HCT116 (cell line): ENCODE measurements at regions not wholly inside any gene's neighbourhood (a gene's known extent, or its start where the extent isn't known, plus 50 kb on each side); places are given as distances from the start of the nearest gene placed in this dataset.

Source experiments
- ATAC-seq: fragments of 200-7000 bp; cut with Tn5 transposase; 2 replicates; pipeline ENCODE4 v1.9.1; 2020; ENCODE audit warnings: mild to moderate bottlenecking, moderate library complexity
- BruUV-seq: library from RNA; stranded (reverse); fragments of 400-500 nt; replicated peaks from 2 replicates; lab custom pipeline; 2021; lab: Mats Ljungman, UMichigan
- CTCF ChIA-PET: fragments of 300-600 bp; sonication (Branson Sonifier 250); formaldehyde crosslinking; loops from one replicate; lab custom pipeline; 2021; ENCODE audit warnings: antibody characterized with exemption; lab: Charles Lee
- POLR2A ChIA-PET: fragments of 300-600, 350-600 bp; sonication (Branson Sonifier 250); formaldehyde crosslinking; loops from one replicate; lab custom pipeline; 2021; ENCODE audit warnings: antibody characterized with exemption; lab: Charles Lee
- RAD21 ChIA-PET, 2 experiments: fragments of 300-600 bp; sonication (Branson Sonifier 250); formaldehyde crosslinking; loops; one replicate each; lab custom pipeline; 2023; ENCODE audit warnings: low total read pairs in 2 of 2; ENCODE audit not compliant: uncharacterized antibody in 2 of 2, unreplicated experiment in 2 of 2, low non-redundant PET in 1 of 2; lab: Charles Lee
- DNase-seq: peaks from one replicate; pipeline ENCODE4 v3.0.0-alpha.2; 2010; ENCODE audit warnings: low read depth, low spot score
- H2AFZ ChIP-seq: fragments of 200-600 bp; shearing (Covaris generic), sonication (generic); 2 replicates; pipeline ENCODE4 v1.6.1; 2017; ENCODE audit warnings: low read depth, mixed run types, mixed read lengths, antibody characterized with exemption, low read length; ENCODE audit not compliant: poor library complexity, severe bottlenecking
- H3K27ac ChIP-seq: 2 replicates; pipeline ENCODE4 v1.5.1; 2012; ENCODE audit warnings: low read depth, low read length
- H3K27me3 ChIP-seq: fragments of 200-600 bp; sonication (generic); 2 replicates; pipeline ENCODE4 v1.6.1; 2016; ENCODE audit warnings: mixed run types, low read length, mixed read lengths; ENCODE audit not compliant: insufficient read depth
- H3K36me3 ChIP-seq, 2 experiments: fragments of 200-500 bp in 1 of 2; fragments of 200-600 bp in 1 of 2; sonication (Bioruptor generic) in 1 of 2; sonication (generic) in 1 of 2; 2 replicates each; pipeline versions ENCODE4 v1.5.1 to v1.6.1; 2014 to 2016; ENCODE audit warnings: low read length in 2 of 2, inconsistent platforms in 1 of 2, mixed read lengths in 1 of 2, mixed run types in 1 of 2; ENCODE audit not compliant: insufficient read depth in 2 of 2, control insufficient read depth in 1 of 2
- H3K4me1 ChIP-seq, 2 experiments: fragments of 200-600 bp in 1 of 2; sonication (generic) in 1 of 2; 2 replicates each; pipeline versions ENCODE4 v1.5.1 to v1.6.1; 2012 to 2017; ENCODE audit warnings: low read length in 2 of 2, inconsistent platforms in 1 of 2, mild to moderate bottlenecking in 1 of 2, mixed read lengths in 1 of 2, mixed run types in 1 of 2, moderate library complexity in 1 of 2; ENCODE audit not compliant: insufficient read depth in 2 of 2, control insufficient read depth in 1 of 2
- H3K4me2 ChIP-seq: fragments of 200-600 bp; sonication (generic); 2 replicates; pipeline ENCODE4 v1.6.1; 2017; ENCODE audit warnings: mixed run types, low read length, mixed read lengths
- H3K4me3 ChIP-seq, 2 experiments: fragments of 200-600 bp in 1 of 2; sonication (generic) in 1 of 2; replicated peaks in 1 of 2; 2 replicates each; pipeline ENCODE4 v1.5.1; 2011 to 2016; ENCODE audit warnings: low read length in 2 of 2, control low read depth in 1 of 2, low read depth in 1 of 2, mild to moderate bottlenecking in 1 of 2, mixed read lengths in 1 of 2, mixed run types in 1 of 2
- H3K79me2 ChIP-seq: fragments of 200-600 bp; sonication (generic); 2 replicates; pipeline ENCODE4 v1.6.1; 2017; ENCODE audit warnings: mild to moderate bottlenecking, mixed run types, low read length, moderate library complexity, mixed read lengths; ENCODE audit not compliant: insufficient read depth
- H3K9ac ChIP-seq: fragments of 200-600 bp; sonication (generic); 2 replicates; pipeline ENCODE4 v1.6.1; 2016; ENCODE audit warnings: low read length, mixed read lengths
- H3K9me2 ChIP-seq: fragments of 200-600 bp; sonication (generic), shearing (Covaris generic); 2 replicates; pipeline ENCODE4 v1.6.1; 2017; ENCODE audit warnings: mixed run types, mild to moderate bottlenecking, moderate library complexity; ENCODE audit not compliant: insufficient read depth
- H3K9me3 ChIP-seq, 2 experiments: fragments of 200-500 bp in 1 of 2; fragments of 200-600 bp in 1 of 2; sonication (Bioruptor generic) in 1 of 2; sonication (generic) in 1 of 2; 2 replicates each; pipeline ENCODE4 v1.6.1; 2014 to 2017; ENCODE audit warnings: low read length in 2 of 2, mixed read lengths in 2 of 2, inconsistent platforms in 1 of 2, low read depth in 1 of 2, mild to moderate bottlenecking in 1 of 2, mixed run types in 1 of 2, moderate library complexity in 1 of 2; ENCODE audit not compliant: control insufficient read depth in 1 of 2, insufficient read depth in 1 of 2
- H4K20me1 ChIP-seq: fragments of 200-600 bp; sonication (generic), shearing (Covaris generic); 2 replicates; pipeline ENCODE4 v1.6.1; 2017; ENCODE audit warnings: mixed run types, mild to moderate bottlenecking, moderate library complexity; ENCODE audit not compliant: insufficient read depth
- ATF3 ChIP-seq: IDR thresholded peaks from 2 replicates; pipeline ENCODE4 v1.6.1; 2012
- CBX3 ChIP-seq: IDR thresholded peaks from 2 replicates; pipeline ENCODE4 v1.6.1; 2012; ENCODE audit warnings: low read depth
- EGR1 ChIP-seq: IDR thresholded peaks from 2 replicates; pipeline ENCODE4 v1.6.1; 2012; ENCODE audit warnings: low read depth
- ELF1 ChIP-seq: IDR thresholded peaks from 2 replicates; pipeline ENCODE4 v1.6.1; 2012; ENCODE audit warnings: low read depth, borderline replicate concordance
- EZH2 ChIP-seq: fragments of 200-600 bp; sonication (generic); IDR thresholded peaks from 2 replicates; pipeline ENCODE4 v1.6.1; 2017; ENCODE audit warnings: antibody characterized with exemption, mixed run types
- EZH2phosphoT487 ChIP-seq: fragments of 200-600 bp; IDR thresholded peaks from 2 replicates; pipeline ENCODE4 v1.6.1; 2018; ENCODE audit warnings: antibody characterized with exemption, borderline replicate concordance
- FOSL1 ChIP-seq: IDR thresholded peaks from 2 replicates; pipeline ENCODE4 v1.6.1; 2012; ENCODE audit warnings: low read depth
- MAX ChIP-seq: IDR thresholded peaks from 2 replicates; pipeline ENCODE4 v1.6.1; 2012
- POLR2A ChIP-seq: IDR thresholded peaks from 2 replicates; pipeline ENCODE4 v1.7.0; 2011; ENCODE audit warnings: borderline replicate concordance; ENCODE audit not compliant: insufficient read depth, insufficient read length; ENCODE audit errors: extremely low read depth
- POLR2AphosphoS5 ChIP-seq: IDR thresholded peaks from 2 replicates; pipeline ENCODE4 v1.6.1; 2011; ENCODE audit warnings: mild to moderate bottlenecking, low read depth, low read length, moderate library complexity
- RAD21 ChIP-seq: IDR thresholded peaks from 2 replicates; pipeline ENCODE4 v1.6.1; 2012; ENCODE audit warnings: low read depth, mild to moderate bottlenecking
- REST ChIP-seq: IDR thresholded peaks from 2 replicates; pipeline ENCODE4 v1.6.1; 2012; ENCODE audit warnings: low read depth
- SIN3A ChIP-seq: IDR thresholded peaks from 2 replicates; pipeline ENCODE4 v1.6.1; 2012; ENCODE audit warnings: low read depth
- SP1 ChIP-seq: IDR thresholded peaks from 2 replicates; pipeline ENCODE4 v1.6.1; 2012; ENCODE audit warnings: low read depth
- SRF ChIP-seq: IDR thresholded peaks from 2 replicates; pipeline ENCODE4 v1.6.1; 2012; ENCODE audit warnings: low read depth
- TCF7L2 ChIP-seq: IDR thresholded peaks from 2 replicates; pipeline ENCODE4 v1.7.0; 2011; ENCODE audit warnings: borderline replicate concordance, inconsistent platforms; ENCODE audit not compliant: insufficient read depth, insufficient read length; ENCODE audit errors: extremely low read depth
- YY1 ChIP-seq: IDR thresholded peaks from 2 replicates; pipeline ENCODE4 v1.6.1; 2011; ENCODE audit warnings: low read length, low read depth, moderate library complexity, mild to moderate bottlenecking; ENCODE audit not compliant: insufficient replicate concordance; ENCODE audit errors: extremely low read depth
- ZFX ChIP-seq: fragments of 450-650 bp; IDR thresholded peaks from 2 replicates; pipeline ENCODE4 v1.6.1; 2017
- ZNF274 ChIP-seq: fragments of 200-500 bp; sonication (Bioruptor generic); IDR thresholded peaks from 2 replicates; pipeline ENCODE4 v1.6.1; 2014; ENCODE audit warnings: mild to moderate bottlenecking, low read depth, low read length, inconsistent platforms
- intact Hi-C: fragments of 100-400 bp; cut with micrococcal nuclease; formaldehyde crosslinking; loops from 2 replicates; pipeline ENCODE4 v1.10.0; 2022

GRCh38 chr1:209430821-209431259, 152.7 kb upstream of the CAMK1G start:
- Histone ChIP-seq H3K4me1 (no peaks in the 10 kb centered on the region), H3K36me3 (no peaks in the 10 kb centered on the region), H3K4me3 (no peak overlapping the region), H3K9me2 (no peaks in the 10 kb centered on the region), H3K27me3 (no peaks in the 10 kb centered on the region), H3K9me3 (no peaks in the 10 kb centered on the region), H3K79me2 (no peaks in the 10 kb centered on the region), H3K27ac (no peak overlapping the region), H4K20me1 (no peaks in the 10 kb centered on the region), H3K4me2 (no peak overlapping the region), H2AFZ (no peak overlapping the region), H3K9ac (no peak overlapping the region)
- TF ChIP-seq ATF3 = no peak
- no peak for TF ChIP-seq SP1
- no peak for TF ChIP-seq SRF
- TF ChIP-seq EZH2 = no peak
- no peak for TF ChIP-seq ZFX
- TF ChIP-seq ZNF274 = no peak
- TF ChIP-seq TCF7L2 = no peak
- no peak for TF ChIP-seq EZH2phosphoT487
- no peak for TF ChIP-seq FOSL1
- TF ChIP-seq MAX = no peak
- TF ChIP-seq POLR2A = no peak
- no peak for TF ChIP-seq SIN3A
- TF ChIP-seq EGR1 = no peak
- no peak for TF ChIP-seq RAD21
- TF ChIP-seq CBX3 = no peak
- no peak for TF ChIP-seq POLR2AphosphoS5
- TF ChIP-seq REST = no peak
- TF ChIP-seq ELF1 = no peak
- no peak for TF ChIP-seq YY1
- intact Hi-C loops = no loop called here
- ChIA-PET CTCF (no interaction called here), POLR2A (interaction anchor here (0.5 kb wide), 1 partner anchor 50 kb away, joined by 3 read pairs; no protein-coding TSS in a partner anchor), RAD21 (no interaction called here)
- no peak for ATAC-seq
- DNase-seq = no peak
- no TSS peak for BruUV-seq
